ENCODE measurements at regions not wholly inside any gene's neighbourhood (a gene's known extent, or its start where the extent isn't known, plus 50 kb on each side); places are given as distances from the start of the nearest gene placed in this dataset.
"Not testable (repeated sequence)": the region's sequence is repeated elsewhere in the genome, so short reads cannot be mapped to it uniquely, and the experiment has no call there.

- not testable (repeated sequence) for TF ChIP-seq CTCF (IDR thresholded peaks at IDR 0.05 in 8 of 11, conservative IDR thresholded peaks at IDR 0.05 in 3 of 11); POLR2A (IDR thresholded peaks at IDR 0.05)
These were observed 92.1 kb upstream of the PMCH start for GRCh38 chr12:102289702-102290101.

Measured in spleen (tissue), 7 donors.